Adrenal gland (tissue), 9 donors: ENCODE measurements at regions not wholly inside any gene's neighbourhood (a gene's known extent, or its start where the extent isn't known, plus 50 kb on each side); places are given as distances from the start of the nearest gene placed in this dataset.

Experiments
- DNase-seq, 7 donors: peaks; one replicate each; pipeline ENCODE4 v3.0.0-alpha.2; 2019 to 2020
- H3K27ac ChIP-seq, 5 donors: fragments of 200-600 bp; sonication (generic) in 4 of 5; 1 replicate in 3 of 5; 2 replicates in 2 of 5; pipeline versions ENCODE4 v1.5.1 to v1.8.0; 2016 to 2020; ENCODE audit warnings: mild to moderate bottlenecking in 1 of 5
- H3K27me3 ChIP-seq: fragments of 200-600 bp; 2 replicates; pipeline ENCODE4 v1.8.0; 2021
- H3K36me3 ChIP-seq, 2 donors: fragments of 200-600 bp; replicated peaks in 1 of 2; 1 replicate in 1 of 2; 2 replicates in 1 of 2; pipeline versions ENCODE4 v1.5.1 to v1.8.0; 2018 to 2022
- H3K4me1 ChIP-seq, 2 donors: fragments of 200-600 bp; replicated peaks in 1 of 2; 1 replicate in 1 of 2; 2 replicates in 1 of 2; pipeline versions ENCODE4 v1.5.1 to v1.8.0; 2018 to 2021
- H3K4me3 ChIP-seq, 4 donors: fragments of 200-600 bp; sonication (generic) in 3 of 4; one replicate each; pipeline ENCODE4 v1.5.1; 2016 to 2018
- H3K9me3 ChIP-seq, 3 donors: fragments of 200-600 bp; sonication (generic) in 1 of 3; replicated peaks in 1 of 3; 1 replicate in 2 of 3; 2 replicates in 1 of 3; pipeline versions ENCODE4 v1.5.1 to v1.8.0; 2016 to 2021
- CTCF ChIP-seq, 6 experiments: fragments of 450-650 bp in 4 of 6; fragments of 200-600 bp in 2 of 6; sonication (generic) in 1 of 6; IDR thresholded peaks; 1 replicate in 5 of 6; 2 replicates in 1 of 6; pipeline versions ENCODE4 v1.5.1 to v1.8.0; 2016 to 2021; ENCODE audit warnings: antibody characterized with exemption in 6 of 6, mild to moderate bottlenecking in 2 of 6, moderate library complexity in 1 of 6
- POLR2A ChIP-seq, 2 donors: fragments of 450-650 bp; IDR thresholded peaks; one replicate each; pipeline ENCODE4 v1.6.1; 2017; ENCODE audit warnings: antibody characterized with exemption in 2 of 2, mild to moderate bottlenecking in 2 of 2, moderate library complexity in 1 of 2
- WGBS, 4 donors: extraction: QIAGEN DNeasy Blood & Tissue Kit in 2 of 4; methylation state at CpG; one replicate each; pipeline versions ENCODE4 v1.1.5 to v1.1.7; 2013 to 2017; 5-methylcytosine and 5-hydroxymethylcytosine counted together
- intact Hi-C, 2 donors: fragments of 100-400 bp; cut with DNase I; formaldehyde crosslinking; loops; one replicate each; pipeline versions ENCODE4 v1.14.1 to v1.15.0; 2022 to 2023
- donor health status: healthy with polysubstance abuse.
- donor health status: Bipolar disorder and iron deficiency.
- donor health status: DM: yes; HTN: yes; CAD: no.
- donor health status: DM: no; HTN: no; CAD: no.
- donor health status: DM: no; HTN: no; CAD: no.

DNA sequence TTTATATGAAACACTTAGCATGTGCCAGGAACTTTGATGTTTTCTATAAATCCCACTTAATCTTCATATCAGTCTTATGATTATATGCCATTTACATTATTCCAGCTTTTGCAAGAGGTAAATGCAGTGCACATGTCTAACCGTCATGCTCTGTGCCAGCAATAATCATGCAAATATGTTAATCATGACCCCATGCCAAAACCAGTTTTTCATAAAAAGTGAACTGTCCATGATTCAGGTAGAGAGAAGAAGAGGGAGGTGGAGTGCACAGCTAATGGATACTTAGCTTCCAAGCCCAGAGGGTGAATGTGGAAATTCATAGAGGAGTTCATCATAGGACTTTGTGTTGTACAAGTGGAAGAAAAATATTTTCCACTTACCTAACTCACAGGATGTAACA, 458.4 kb downstream of the TBC1D4 start:
- H3K4me3 ChIP-seq = no peak overlapping the region
- no peaks in the 10 kb centered on the region for H3K4me1 ChIP-seq
- 90 to 100% (median 97%) methylated on average over 1 of the region's 1 CpG for WGBS, 4 donors
- TF ChIP-seq POLR2A (IDR thresholded peaks at IDR 0.05) (no peak), CTCF (IDR thresholded peaks at IDR 0.05) (no peak)
- no peak overlapping the region for H3K27ac ChIP-seq
- DNase-seq = no peak
- H3K9me3 ChIP-seq = no peaks in the 10 kb centered on the region
- intact Hi-C loops = no loop called here
- H3K27me3 ChIP-seq = no peaks in the 10 kb centered on the region
- H3K36me3 ChIP-seq = no peaks in the 10 kb centered on the region

DNA sequence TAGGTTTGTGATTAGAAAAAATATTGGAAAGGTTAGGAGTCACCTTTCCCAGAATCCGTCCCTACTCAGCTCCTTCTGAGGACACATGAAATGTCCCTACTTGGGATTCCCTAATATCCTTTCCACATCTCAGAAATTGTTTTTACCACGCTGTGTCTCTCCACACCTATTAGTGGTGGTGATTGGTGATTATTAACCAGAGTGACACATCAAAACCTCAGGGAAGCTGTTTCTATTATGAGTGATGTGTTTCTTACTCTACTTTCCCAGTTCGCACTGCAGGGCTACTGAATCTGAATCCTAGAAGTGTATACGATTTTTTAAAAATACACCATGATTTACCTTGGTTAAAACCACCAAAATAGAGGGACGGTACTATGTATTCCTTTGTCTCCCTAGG, 460.8 kb downstream of the TBC1D4 start:
- Histone ChIP-seq H3K9me3 (no peaks in the 10 kb centered on the region), H3K36me3 (no peaks in the 10 kb centered on the region), H3K4me1 (no peaks in the 10 kb centered on the region), H3K27me3 (no peaks in the 10 kb centered on the region), H3K27ac (no peak overlapping the region), H3K4me3 (no peak overlapping the region)
- WGBS, 4 donors = 68 to 78% (median 69%) methylated on average over 5 of the region's 5 CpGs
- TF ChIP-seq CTCF (IDR thresholded peaks at IDR 0.05) = no peak
- no peak for TF ChIP-seq POLR2A (IDR thresholded peaks at IDR 0.05)
- DNase-seq = no peak
- intact Hi-C loops = no loop called here

DNA sequence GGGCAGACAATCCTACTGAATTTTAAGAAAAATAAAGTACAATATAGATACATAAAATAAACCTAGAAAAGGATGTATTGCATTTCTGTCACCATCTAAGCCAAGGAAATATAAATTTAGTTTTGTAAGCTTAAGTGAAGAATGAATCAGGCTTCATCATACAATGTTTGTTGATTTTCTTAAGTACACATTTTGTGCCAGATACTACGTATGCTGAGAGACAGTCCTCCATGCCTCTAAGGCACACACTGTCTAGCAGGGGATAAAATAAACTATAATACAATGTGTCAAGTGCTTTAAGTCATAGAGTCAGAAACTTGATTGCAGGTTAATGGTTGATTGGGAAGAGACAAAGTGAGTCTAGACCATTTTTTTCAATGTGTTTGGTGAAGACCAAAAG, 465.7 kb downstream of the TBC1D4 start:
- Histone ChIP-seq H3K4me3 (no peak overlapping the region), H3K27me3 (no peaks in the 10 kb centered on the region), H3K4me1 (no peaks in the 10 kb centered on the region), H3K9me3 (no peaks in the 10 kb centered on the region), H3K27ac (no peak overlapping the region), H3K36me3 (no peaks in the 10 kb centered on the region)
- 70 to 89% (median 83%) methylated on average over 1 of the region's 1 CpG for WGBS, 4 donors
- TF ChIP-seq CTCF (IDR thresholded peaks at IDR 0.05) (no peak), POLR2A (IDR thresholded peaks at IDR 0.05) (no peak)
- DNase-seq = no peak
- intact Hi-C loops = no loop called here

DNA sequence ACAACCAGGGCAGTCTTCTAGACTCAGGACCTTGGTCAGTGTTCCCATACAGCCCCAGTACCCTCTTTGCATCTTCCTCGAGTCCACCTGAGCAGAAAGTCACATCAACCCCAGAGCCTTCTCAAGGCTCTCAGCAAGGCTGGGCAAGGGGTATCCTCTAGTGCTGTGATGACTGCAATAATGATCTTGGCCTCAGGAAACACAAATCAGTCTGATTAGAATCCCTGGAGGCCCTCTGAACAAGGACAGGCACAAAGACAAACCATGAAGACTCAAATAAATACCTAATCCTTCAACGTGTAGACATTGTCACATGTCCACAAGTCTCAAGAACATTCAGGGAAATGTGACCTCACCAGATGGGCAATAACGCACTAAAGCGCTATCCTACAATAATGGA, 468.2 kb downstream of the TBC1D4 start:
- no peaks in the 10 kb centered on the region for H3K36me3 ChIP-seq
- WGBS, 4 donors = 67 to 84% (median 78%) methylated on average over 4 of the region's 4 CpGs
- H3K4me3 ChIP-seq = no peak overlapping the region
- no peaks in the 10 kb centered on the region for H3K9me3 ChIP-seq
- no peak for TF ChIP-seq CTCF (IDR thresholded peaks at IDR 0.05)
- no peak for TF ChIP-seq POLR2A (IDR thresholded peaks at IDR 0.05)
- no peaks in the 10 kb centered on the region for H3K4me1 ChIP-seq
- DNase-seq = no peak
- H3K27me3 ChIP-seq = no peaks in the 10 kb centered on the region
- H3K27ac ChIP-seq = no peak overlapping the region
- intact Hi-C loops = no loop called here
